NCI-H345 treated with DMSO at 0.1 percent for 48 hours (cell line): ENCODE measurements at regions not wholly inside any gene's neighbourhood (a gene's known extent, or its start where the extent isn't known, plus 50 kb on each side); places are given as distances from the start of the nearest gene placed in this dataset.

ENCODE experiments used
- DNase-seq: peaks from one replicate; lab custom pipeline; 2025; ENCODE audit not compliant: unreplicated experiment; lab: John Stamatoyannopoulos, UW

GRCh38 chr2:128640166-128640844 lies 321.6 kb upstream of the HS6ST1 start:
- DNase-seq = no peak

- DNase-seq = no peak
Measured at GRCh38 chr2:128640845-128641360, 322.2 kb upstream of the HS6ST1 start.

GRCh38 chr2:128641421-128642080 lies 322.9 kb upstream of the HS6ST1 start:
- DNase-seq = no peak

GRCh38 chr2:128642316-128642715 lies 323.6 kb upstream of the HS6ST1 start:
- no peak for DNase-seq

GRCh38 chr2:128642821-128643220 lies 324.2 kb upstream of the HS6ST1 start:
- no peak for DNase-seq

GRCh38 chr2:128643221-128644065 lies 324.8 kb upstream of the HS6ST1 start:
- no peak for DNase-seq

GRCh38 chr2:128644156-128644555 lies 325.5 kb upstream of the HS6ST1 start:
- no peak for DNase-seq

- DNase-seq = no peak
Measured at GRCh38 chr2:128644718-128645256, 326.1 kb upstream of the HS6ST1 start.

GRCh38 chr2:128645631-128646030 lies 327.0 kb upstream of the HS6ST1 start:
- no peak for DNase-seq

GRCh38 chr2:128646091-128646490 lies 327.4 kb upstream of the HS6ST1 start:
- DNase-seq = no peak

- no peak for DNase-seq
Measured at GRCh38 chr2:128646691-128647090, 328.0 kb upstream of the HS6ST1 start.

GRCh38 chr2:128651000-128651399 lies 332.3 kb upstream of the HS6ST1 start:
- DNase-seq = no peak

- DNase-seq = no peak
Measured at GRCh38 chr2:128654408-128654807, 335.7 kb upstream of the HS6ST1 start.

GRCh38 chr2:128660836-128661235 lies 342.2 kb upstream of the HS6ST1 start:
- no peak for DNase-seq

- no peak for DNase-seq
Measured at GRCh38 chr2:128661311-128661710, 342.6 kb upstream of the HS6ST1 start.

- DNase-seq = no peak
Measured at GRCh38 chr2:128662051-128662471, 343.4 kb upstream of the HS6ST1 start.

GRCh38 chr2:128663371-128664050 lies 344.8 kb upstream of the HS6ST1 start:
- DNase-seq = no peak

GRCh38 chr2:128664499-128664971 lies 345.9 kb upstream of the HS6ST1 start:
- DNase-seq = no peak

- no peak for DNase-seq
Measured at GRCh38 chr2:128665113-128665512, 346.4 kb upstream of the HS6ST1 start.

GRCh38 chr2:128666596-128666995 lies 347.9 kb upstream of the HS6ST1 start:
- DNase-seq = no peak

- DNase-seq = no peak
Measured at GRCh38 chr2:128667391-128667790, 348.7 kb upstream of the HS6ST1 start.
